Stomach (tissue), 4 donors: ENCODE measurements at regions not wholly inside any gene's neighbourhood (a gene's known extent, or its start where the extent isn't known, plus 50 kb on each side); places are given as distances from the start of the nearest gene placed in this dataset.

Source experiments
- CTCF ChIP-seq, 7 experiments: fragments of 450-650 bp in 4 of 7; fragments of 200-600 bp in 3 of 7; sonication (generic) in 3 of 7; IDR thresholded peaks; one replicate each; pipeline ENCODE4 v1.5.1; 2016 to 2019; ENCODE audit warnings: antibody characterized with exemption in 7 of 7, control low read depth in 2 of 7, mild to moderate bottlenecking in 1 of 7
- POLR2A ChIP-seq, 4 donors: fragments of 450-650 bp; IDR thresholded peaks; one replicate each; pipeline ENCODE4 v1.6.1; 2016; ENCODE audit warnings: antibody characterized with exemption in 4 of 4, control low read depth in 2 of 4, mild to moderate bottlenecking in 1 of 4, moderate library complexity in 1 of 4
- POLR2AphosphoS5 ChIP-seq, 3 donors: sonication (generic); formaldehyde crosslinking; IDR thresholded peaks; one replicate each; pipeline ENCODE4 v1.6.1; 2016; ENCODE audit warnings: antibody characterized with exemption in 3 of 3

DNA sequence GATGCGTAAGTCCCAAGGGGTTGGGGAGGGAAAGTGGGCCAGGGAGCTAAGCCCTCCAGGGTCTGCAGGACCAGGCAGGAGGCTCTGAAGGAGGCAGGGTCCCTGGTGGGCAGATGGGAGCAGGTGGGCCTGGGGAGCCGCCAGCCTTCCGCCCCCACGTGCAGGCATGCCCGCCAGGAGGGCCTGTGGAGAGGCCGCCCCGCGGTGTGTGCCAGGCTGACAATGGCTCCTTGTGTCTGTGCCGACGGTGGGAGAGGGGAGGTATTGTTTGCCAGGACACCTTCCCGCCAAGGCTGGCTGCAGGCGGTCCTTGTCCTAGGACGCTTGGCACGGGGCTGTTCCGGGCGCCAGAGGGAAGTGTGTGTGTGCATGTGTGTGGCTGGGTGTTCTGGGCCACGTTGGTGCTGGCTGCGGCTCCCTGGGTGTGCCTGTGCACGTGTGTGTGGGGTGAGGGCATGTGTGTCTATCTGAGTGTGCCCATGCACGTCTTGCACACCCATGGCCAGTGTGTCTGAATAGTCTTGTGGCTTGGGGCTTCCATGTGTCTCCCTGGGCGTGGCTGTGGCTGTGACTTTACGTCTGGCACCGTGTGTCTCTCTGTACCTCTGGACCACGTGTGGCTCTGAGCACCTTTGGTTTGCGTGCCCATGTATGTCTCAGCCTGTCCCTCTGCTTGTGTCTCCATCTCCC, 153.0 kb downstream of the CEBPB start:
- no peak for TF ChIP-seq CTCF (IDR thresholded peaks at IDR 0.05)
- TF ChIP-seq POLR2AphosphoS5 (IDR thresholded peaks at IDR 0.05) = no peak
- no peak for TF ChIP-seq POLR2A (IDR thresholded peaks at IDR 0.05)
